HG02938 (cell line): ENCODE measurements at regions not wholly inside any gene's neighbourhood (a gene's known extent, or its start where the extent isn't known, plus 50 kb on each side); places are given as distances from the start of the nearest gene placed in this dataset.
A peak's percentile ranks its signal among the peaks of the same experiment; 100 is the strongest.
"Not testable (repeated sequence)": the region's sequence is repeated elsewhere in the genome, so short reads cannot be mapped to it uniquely, and the experiment has no call there.

Experiments used
- ATAC-seq: cut with Tn5 transposase; IDR thresholded peaks from one replicate; pipeline ENCODE4 v1.9.1; 2021; ENCODE audit warnings: mild to moderate bottlenecking, moderate library complexity; ENCODE audit not compliant: unreplicated experiment

GRCh38 chr4:174183259-174183658, 100.2 kb downstream of the FBXO8 start:
- ATAC-seq: no peak

GRCh38 chr4:174181827-174182226, 101.6 kb downstream of the FBXO8 start:
- no peak for ATAC-seq

- no peak for ATAC-seq
Observed at GRCh38 chr4:174177536-174177935, 105.9 kb downstream of the FBXO8 start.

GRCh38 chr4:174175836-174176235, 107.6 kb downstream of the FBXO8 start:
- ATAC-seq: not testable (repeated sequence)

- ATAC-seq: no peak
Observed at GRCh38 chr4:174173360-174173759, 110.1 kb downstream of the FBXO8 start.

- no peak for ATAC-seq
Observed at GRCh38 chr4:174172274-174172673, 111.2 kb downstream of the FBXO8 start.

- ATAC-seq: no peak
Observed at GRCh38 chr4:174170906-174171305, 112.6 kb downstream of the FBXO8 start.

GRCh38 chr4:174170091-174170490, 113.4 kb downstream of the FBXO8 start:
- ATAC-seq: no peak

GRCh38 chr4:174157106-174157607, 126.3 kb downstream of the FBXO8 start:
- no peak for ATAC-seq

- ATAC-seq: peak; percentile 93
Observed at GRCh38 chr4:174156239-174156826, 127.1 kb downstream of the FBXO8 start.

- no peak for ATAC-seq
Observed at GRCh38 chr4:174154215-174154854, 129.1 kb downstream of the FBXO8 start.

- ATAC-seq: no peak
Observed at GRCh38 chr4:174152717-174153466, 130.6 kb downstream of the FBXO8 start.

GRCh38 chr4:174147863-174148262, 135.6 kb downstream of the FBXO8 start:
- no peak for ATAC-seq

- ATAC-seq: no peak
Observed at GRCh38 chr4:174144106-174144505, 139.4 kb downstream of the FBXO8 start.

- no peak for ATAC-seq
Observed at GRCh38 chr4:174141876-174142275, 141.6 kb downstream of the FBXO8 start.

GRCh38 chr4:174138616-174139015, 144.9 kb downstream of the FBXO8 start:
- no peak for ATAC-seq

GRCh38 chr4:174137698-174138097, 145.8 kb downstream of the FBXO8 start:
- ATAC-seq: no peak

- ATAC-seq: no peak
Observed at GRCh38 chr4:174135936-174136406, 147.5 kb downstream of the FBXO8 start.

GRCh38 chr4:174135530-174135929, 147.9 kb downstream of the FBXO8 start:
- ATAC-seq: peak; percentile 89

GRCh38 chr4:174134361-174134760, 149.1 kb downstream of the FBXO8 start:
- no peak for ATAC-seq

GRCh38 chr4:174133551-174133950, 149.9 kb downstream of the FBXO8 start:
- ATAC-seq: no peak

- ATAC-seq: no peak
Observed at GRCh38 chr4:174131901-174132300, 151.6 kb downstream of the FBXO8 start.
